ENCODE measurements at regions not wholly inside any gene's neighbourhood (a gene's known extent, or its start where the extent isn't known, plus 50 kb on each side); places are given as distances from the start of the nearest gene placed in this dataset.

GRCh38 chr11:115578275-115578674, 74.1 kb upstream of the CADM1 start:
- no peaks in the 10 kb centered on the region for H3K9me3 ChIP-seq (ENCODE audit: control insufficient read depth, insufficient read depth, low read depth, low read length)
- no peak overlapping the region for H3K27ac ChIP-seq (ENCODE audit: low read length)
- no TSS peak for BruUV-seq (replicated peaks)
- no peaks in the 10 kb centered on the region for H3K4me1 ChIP-seq (ENCODE audit: control insufficient read depth, insufficient read depth, low read length)
- in situ Hi-C loops (cut with HindIII; ENCODE audit: low pct_unique_long_range_greater_than_20kb, low sequenced_read_pairs) (no loop called here), intact Hi-C loops (cut with micrococcal nuclease; ENCODE audit: unreplicated experiment) (no loop called here)
- TF ChIP-seq POLR2AphosphoS5 (IDR thresholded peaks at IDR 0.05; ENCODE audit: low read depth, low read length) = no peak
- TF ChIP-seq TCF7L2 (IDR thresholded peaks at IDR 0.05; ENCODE audit: low read depth, low read length) = no peak
- TF ChIP-seq REST (IDR thresholded peaks at IDR 0.05; ENCODE audit: insufficient read depth in 1 of 2, low read depth in 2 of 2, low read length in 1 of 2) = no peak
- TF ChIP-seq CTCF (IDR thresholded peaks at IDR 0.05) = no peak
- no peak for TF ChIP-seq SIN3A (IDR thresholded peaks at IDR 0.05; ENCODE audit: borderline replicate concordance, insufficient read depth, low read depth, low read length)
- no peaks in the 10 kb centered on the region for H3K36me3 ChIP-seq (ENCODE audit: control insufficient read depth, insufficient read depth, low read length)
- ChIA-PET CTCF (no interaction called here), POLR2A (no interaction called here)
- ATAC-seq (no peak), DNase-seq (ENCODE audit: low read depth, low spot score) (no peak)
- no peak overlapping the region for H3K4me3 ChIP-seq (ENCODE audit: low read depth in 2 of 2, low read length in 2 of 2)
- H3K27me3 ChIP-seq (ENCODE audit: control insufficient read depth, insufficient read depth, low read length) = no peaks in the 10 kb centered on the region

GRCh38 chr11:115577701-115578100, 73.5 kb upstream of the CADM1 start:
- CTCF ChIA-PET = no interaction called here
- no peaks in the 10 kb centered on the region for H3K27me3 ChIP-seq (ENCODE audit: control insufficient read depth, insufficient read depth, low read length)
- DNase-seq (ENCODE audit: low read depth, low spot score) = no peak
- POLR2A ChIA-PET = no interaction called here
- H3K4me1 ChIP-seq (ENCODE audit: control insufficient read depth, insufficient read depth, low read length) = no peaks in the 10 kb centered on the region
- H3K9me3 ChIP-seq (ENCODE audit: control insufficient read depth, insufficient read depth, low read depth, low read length) = no peaks in the 10 kb centered on the region
- no peak overlapping the region for H3K4me3 ChIP-seq (ENCODE audit: low read depth in 2 of 2, low read length in 2 of 2)
- ATAC-seq = no peak
- intact Hi-C loops (cut with micrococcal nuclease; ENCODE audit: unreplicated experiment) = no loop called here
- H3K36me3 ChIP-seq (ENCODE audit: control insufficient read depth, insufficient read depth, low read length) = no peaks in the 10 kb centered on the region
- BruUV-seq (replicated peaks) = no TSS peak
- TF ChIP-seq SIN3A (IDR thresholded peaks at IDR 0.05; ENCODE audit: borderline replicate concordance, insufficient read depth, low read depth, low read length) (no peak), REST (IDR thresholded peaks at IDR 0.05; ENCODE audit: insufficient read depth in 1 of 2, low read depth in 2 of 2, low read length in 1 of 2) (no peak), TCF7L2 (IDR thresholded peaks at IDR 0.05; ENCODE audit: low read depth, low read length) (no peak), CTCF (IDR thresholded peaks at IDR 0.05) (no peak), POLR2AphosphoS5 (IDR thresholded peaks at IDR 0.05; ENCODE audit: low read depth, low read length) (no peak)
- in situ Hi-C loops (cut with HindIII; ENCODE audit: low pct_unique_long_range_greater_than_20kb, low sequenced_read_pairs) = no loop called here
- no peak overlapping the region for H3K27ac ChIP-seq (ENCODE audit: low read length)
